ENCODE measurements at regions not wholly inside any gene's neighbourhood (a gene's known extent, or its start where the extent isn't known, plus 50 kb on each side); places are given as distances from the start of the nearest gene placed in this dataset.

DNA sequence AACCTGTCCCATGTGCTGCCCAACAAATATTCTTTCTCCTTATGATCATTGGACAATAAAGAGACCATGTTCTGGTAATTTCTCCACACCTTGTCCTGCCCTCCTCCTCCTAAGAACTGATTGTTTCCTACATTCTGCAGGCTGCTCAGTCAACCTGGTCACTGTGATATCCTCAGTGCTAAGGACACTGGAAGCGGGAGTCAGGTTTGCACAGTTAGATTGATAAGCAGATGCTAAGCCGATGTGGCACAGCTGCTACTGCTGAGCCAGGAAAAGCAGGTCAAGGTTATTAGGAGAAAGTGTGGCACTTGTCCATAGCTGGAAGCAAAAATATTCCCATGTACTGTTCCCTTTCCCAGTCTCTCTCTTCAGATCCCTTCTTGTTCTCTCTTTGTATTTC, 154.8 kb downstream of the TFAP2B start:
- no TSS peak for BruUV-seq (replicated peaks)
- intact Hi-C loops (cut with micrococcal nuclease; ENCODE audit: unreplicated experiment), result no loop called here
- CTCF ChIA-PET, result no interaction called here
- no peaks in the 10 kb centered on the region for H3K9me3 ChIP-seq (ENCODE audit: low read depth, low read length, poor library complexity, severe bottlenecking)
- no peak for DNase-seq (ENCODE audit: low spot score)
- POLR2A ChIA-PET (ENCODE audit: low non-redundant PET), result no interaction called here
- no peak for TF ChIP-seq EZH2 (IDR thresholded peaks at IDR 0.05; ENCODE audit: borderline replicate concordance, low read depth, low read length, poor library complexity, severe bottlenecking)
- TF ChIP-seq, protein P1, sequence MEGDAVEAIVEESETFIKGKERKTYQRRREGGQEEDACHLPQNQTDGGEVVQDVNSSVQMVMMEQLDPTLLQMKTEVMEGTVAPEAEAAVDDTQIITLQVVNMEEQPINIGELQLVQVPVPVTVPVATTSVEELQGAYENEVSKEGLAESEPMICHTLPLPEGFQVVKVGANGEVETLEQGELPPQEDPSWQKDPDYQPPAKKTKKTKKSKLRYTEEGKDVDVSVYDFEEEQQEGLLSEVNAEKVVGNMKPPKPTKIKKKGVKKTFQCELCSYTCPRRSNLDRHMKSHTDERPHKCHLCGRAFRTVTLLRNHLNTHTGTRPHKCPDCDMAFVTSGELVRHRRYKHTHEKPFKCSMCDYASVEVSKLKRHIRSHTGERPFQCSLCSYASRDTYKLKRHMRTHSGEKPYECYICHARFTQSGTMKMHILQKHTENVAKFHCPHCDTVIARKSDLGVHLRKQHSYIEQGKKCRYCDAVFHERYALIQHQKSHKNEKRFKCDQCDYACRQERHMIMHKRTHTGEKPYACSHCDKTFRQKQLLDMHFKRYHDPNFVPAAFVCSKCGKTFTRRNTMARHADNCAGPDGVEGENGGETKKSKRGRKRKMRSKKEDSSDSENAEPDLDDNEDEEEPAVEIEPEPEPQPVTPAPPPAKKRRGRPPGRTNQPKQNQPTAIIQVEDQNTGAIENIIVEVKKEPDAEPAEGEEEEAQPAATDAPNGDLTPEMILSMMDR (conservative IDR thresholded peaks at IDR 0.05; ENCODE audit: low read depth, low read length), result no peak
- no peak overlapping the region for H3K27ac ChIP-seq (ENCODE audit: low read depth, low read length, poor library complexity, severe bottlenecking)
- H3K27me3 ChIP-seq (replicated peaks; ENCODE audit: insufficient read depth, low read depth, low read length, poor library complexity), result no peaks in the 10 kb centered on the region
- H3K4me1 ChIP-seq (ENCODE audit: insufficient read depth, low read length, poor library complexity, severe bottlenecking), result peaks cover 34% of the 10 kb centered on the region
- H3K36me3 ChIP-seq (ENCODE audit: insufficient read depth, low read length, poor library complexity, severe bottlenecking), result no peaks in the 10 kb centered on the region
- H3K4me3 ChIP-seq (ENCODE audit: low read depth, low read length, poor library complexity, severe bottlenecking), result no peak overlapping the region

GRCh38 chr6:50974319-50974718, 155.6 kb downstream of the TFAP2B start:
- no peak for DNase-seq (ENCODE audit: low spot score)
- BruUV-seq (replicated peaks), result no TSS peak
- H3K27me3 ChIP-seq (replicated peaks; ENCODE audit: insufficient read depth, low read depth, low read length, poor library complexity), result no peaks in the 10 kb centered on the region
- no peak overlapping the region for H3K4me3 ChIP-seq (ENCODE audit: low read depth, low read length, poor library complexity, severe bottlenecking)
- ChIA-PET CTCF (no interaction called here), POLR2A (ENCODE audit: low non-redundant PET) (no interaction called here)
- intact Hi-C loops (cut with micrococcal nuclease; ENCODE audit: unreplicated experiment), result no loop called here
- no peaks in the 10 kb centered on the region for H3K9me3 ChIP-seq (ENCODE audit: low read depth, low read length, poor library complexity, severe bottlenecking)
- no peak for TF ChIP-seq EZH2 (IDR thresholded peaks at IDR 0.05; ENCODE audit: borderline replicate concordance, low read depth, low read length, poor library complexity, severe bottlenecking)
- TF ChIP-seq, protein P1 (conservative IDR thresholded peaks at IDR 0.05; ENCODE audit: low read depth, low read length), result no peak
- H3K27ac ChIP-seq (ENCODE audit: low read depth, low read length, poor library complexity, severe bottlenecking), result no peak overlapping the region
- peaks cover 36% of the 10 kb centered on the region for H3K4me1 ChIP-seq (ENCODE audit: insufficient read depth, low read length, poor library complexity, severe bottlenecking)
- no peaks in the 10 kb centered on the region for H3K36me3 ChIP-seq (ENCODE audit: insufficient read depth, low read length, poor library complexity, severe bottlenecking)

DNA sequence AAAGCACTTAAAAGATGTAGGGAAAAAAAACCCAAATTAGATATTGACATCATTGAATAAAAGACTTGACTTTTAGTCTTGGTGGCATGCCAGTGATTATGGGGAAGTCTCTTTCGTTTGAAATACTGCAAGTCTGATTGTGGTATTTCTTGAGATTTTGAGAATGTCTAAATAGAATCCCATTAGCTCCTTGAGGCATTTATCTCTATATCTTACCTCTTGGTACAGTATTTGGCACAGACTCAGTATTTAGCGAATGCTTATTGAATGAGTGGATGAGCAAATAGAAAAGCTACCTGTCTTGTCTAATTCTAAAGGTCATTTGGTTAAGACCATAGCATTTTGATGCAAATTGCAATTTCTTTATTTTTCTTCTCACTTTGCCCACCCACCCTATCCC, 156.5 kb downstream of the TFAP2B start:
- no TSS peak for BruUV-seq (replicated peaks)
- no peak for TF ChIP-seq EZH2 (IDR thresholded peaks at IDR 0.05; ENCODE audit: borderline replicate concordance, low read depth, low read length, poor library complexity, severe bottlenecking)
- TF ChIP-seq, protein P1 (conservative IDR thresholded peaks at IDR 0.05; ENCODE audit: low read depth, low read length), result no peak
- H3K27ac ChIP-seq (ENCODE audit: low read depth, low read length, poor library complexity, severe bottlenecking), result no peak overlapping the region
- no peaks in the 10 kb centered on the region for H3K27me3 ChIP-seq (replicated peaks; ENCODE audit: insufficient read depth, low read depth, low read length, poor library complexity)
- H3K9me3 ChIP-seq (ENCODE audit: low read depth, low read length, poor library complexity, severe bottlenecking), result no peaks in the 10 kb centered on the region
- intact Hi-C loops (cut with micrococcal nuclease; ENCODE audit: unreplicated experiment), result no loop called here
- POLR2A ChIA-PET (ENCODE audit: low non-redundant PET), result no interaction called here
- DNase-seq (ENCODE audit: low spot score), result no peak
- no peaks in the 10 kb centered on the region for H3K36me3 ChIP-seq (ENCODE audit: insufficient read depth, low read length, poor library complexity, severe bottlenecking)
- no peak overlapping the region for H3K4me3 ChIP-seq (ENCODE audit: low read depth, low read length, poor library complexity, severe bottlenecking)
- H3K4me1 ChIP-seq (ENCODE audit: insufficient read depth, low read length, poor library complexity, severe bottlenecking), result peaks cover 33% of the 10 kb centered on the region
- CTCF ChIA-PET, result no interaction called here

Data from A673 (cell line).